ENCODE measurements at regions not wholly inside any gene's neighbourhood (a gene's known extent, or its start where the extent isn't known, plus 50 kb on each side); places are given as distances from the start of the nearest gene placed in this dataset.

DNA sequence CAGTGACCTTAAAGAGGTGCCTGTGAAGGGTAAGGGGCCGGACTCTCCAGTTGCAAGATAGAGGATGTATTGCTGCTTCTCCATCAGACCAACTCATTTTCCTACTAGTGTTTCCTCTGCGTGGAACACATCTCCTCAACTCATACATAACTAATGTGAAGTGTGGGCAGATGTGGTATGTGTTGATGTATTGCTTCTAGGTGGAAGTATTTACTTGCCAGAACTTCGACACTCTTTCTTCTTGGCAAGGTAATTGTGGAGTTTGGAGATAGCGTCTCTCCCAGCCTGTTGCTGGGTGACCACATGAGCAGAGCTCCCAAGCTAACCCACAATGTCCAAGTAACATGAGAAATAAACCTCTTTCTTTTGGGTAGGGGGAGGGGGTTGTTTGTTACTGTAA is 456.9 kb downstream of the DYNC2H1 start:
- BruUV-seq (replicated peaks), result no TSS peak
- Histone ChIP-seq H3K27me3 (ENCODE audit: insufficient read depth, low read depth) (no peaks in the 10 kb centered on the region), H3K4me1 (replicated peaks; ENCODE audit: insufficient read depth) (no peaks in the 10 kb centered on the region), H2AFZ (no peak overlapping the region), H3K79me2 (ENCODE audit: low read depth) (no peaks in the 10 kb centered on the region), H3K36me3 (ENCODE audit: low read depth) (no peaks in the 10 kb centered on the region), H3K9me2 (ENCODE audit: insufficient read depth) (peaks cover 4% of the 10 kb centered on the region; the same call in 1 of the 2 replicates), H4K20me1 (ENCODE audit: insufficient read depth) (no peaks in the 10 kb centered on the region), H3F3A (ENCODE audit: insufficient read depth, low read depth) (no peaks in the 10 kb centered on the region), H3K4me2 (no peak overlapping the region), H3K4me3 (no peak overlapping the region), H3K27ac (no peak overlapping the region), H3K9me3 (ENCODE audit: insufficient read depth, low read depth) (no peaks in the 10 kb centered on the region)
- ChIA-PET CTCF (no interaction called here), POLR2A (ENCODE audit: unreplicated experiment) (no interaction called here)
- intact Hi-C loops (cut with micrococcal nuclease; ENCODE audit: unreplicated experiment), result no loop called here
- no peak for DNase-seq
- no peak for TF ChIP-seq EZH2 (IDR thresholded peaks at IDR 0.05; ENCODE audit: low read depth)
- TF ChIP-seq, protein P1, sequence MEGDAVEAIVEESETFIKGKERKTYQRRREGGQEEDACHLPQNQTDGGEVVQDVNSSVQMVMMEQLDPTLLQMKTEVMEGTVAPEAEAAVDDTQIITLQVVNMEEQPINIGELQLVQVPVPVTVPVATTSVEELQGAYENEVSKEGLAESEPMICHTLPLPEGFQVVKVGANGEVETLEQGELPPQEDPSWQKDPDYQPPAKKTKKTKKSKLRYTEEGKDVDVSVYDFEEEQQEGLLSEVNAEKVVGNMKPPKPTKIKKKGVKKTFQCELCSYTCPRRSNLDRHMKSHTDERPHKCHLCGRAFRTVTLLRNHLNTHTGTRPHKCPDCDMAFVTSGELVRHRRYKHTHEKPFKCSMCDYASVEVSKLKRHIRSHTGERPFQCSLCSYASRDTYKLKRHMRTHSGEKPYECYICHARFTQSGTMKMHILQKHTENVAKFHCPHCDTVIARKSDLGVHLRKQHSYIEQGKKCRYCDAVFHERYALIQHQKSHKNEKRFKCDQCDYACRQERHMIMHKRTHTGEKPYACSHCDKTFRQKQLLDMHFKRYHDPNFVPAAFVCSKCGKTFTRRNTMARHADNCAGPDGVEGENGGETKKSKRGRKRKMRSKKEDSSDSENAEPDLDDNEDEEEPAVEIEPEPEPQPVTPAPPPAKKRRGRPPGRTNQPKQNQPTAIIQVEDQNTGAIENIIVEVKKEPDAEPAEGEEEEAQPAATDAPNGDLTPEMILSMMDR (conservative IDR thresholded peaks at IDR 0.05), result no peak

GRCh38 chr11:103581760-103582159 is 454.7 kb upstream of the DDI1 start:
- Histone ChIP-seq H3K27ac (no peak overlapping the region), H3K9me3 (ENCODE audit: insufficient read depth, low read depth) (no peaks in the 10 kb centered on the region), H3K4me2 (no peak overlapping the region), H2AFZ (no peak overlapping the region), H3K9me2 (ENCODE audit: insufficient read depth) (no peaks in the 10 kb centered on the region), H3K4me1 (replicated peaks; ENCODE audit: insufficient read depth) (no peaks in the 10 kb centered on the region; the same call in 1 of the 2 replicates), H3F3A (ENCODE audit: insufficient read depth, low read depth) (no peaks in the 10 kb centered on the region), H3K4me3 (no peak overlapping the region), H3K36me3 (ENCODE audit: low read depth) (no peaks in the 10 kb centered on the region), H3K79me2 (ENCODE audit: low read depth) (no peaks in the 10 kb centered on the region), H3K27me3 (ENCODE audit: insufficient read depth, low read depth) (no peaks in the 10 kb centered on the region), H4K20me1 (ENCODE audit: insufficient read depth) (no peaks in the 10 kb centered on the region)
- ChIA-PET CTCF (no interaction called here), POLR2A (ENCODE audit: unreplicated experiment) (no interaction called here)
- intact Hi-C loops (cut with micrococcal nuclease; ENCODE audit: unreplicated experiment), result no loop called here
- TF ChIP-seq, protein P1 (conservative IDR thresholded peaks at IDR 0.05), result no peak
- no peak for TF ChIP-seq EZH2 (IDR thresholded peaks at IDR 0.05; ENCODE audit: low read depth)
- no peak for DNase-seq
- no TSS peak for BruUV-seq (replicated peaks)

DNA sequence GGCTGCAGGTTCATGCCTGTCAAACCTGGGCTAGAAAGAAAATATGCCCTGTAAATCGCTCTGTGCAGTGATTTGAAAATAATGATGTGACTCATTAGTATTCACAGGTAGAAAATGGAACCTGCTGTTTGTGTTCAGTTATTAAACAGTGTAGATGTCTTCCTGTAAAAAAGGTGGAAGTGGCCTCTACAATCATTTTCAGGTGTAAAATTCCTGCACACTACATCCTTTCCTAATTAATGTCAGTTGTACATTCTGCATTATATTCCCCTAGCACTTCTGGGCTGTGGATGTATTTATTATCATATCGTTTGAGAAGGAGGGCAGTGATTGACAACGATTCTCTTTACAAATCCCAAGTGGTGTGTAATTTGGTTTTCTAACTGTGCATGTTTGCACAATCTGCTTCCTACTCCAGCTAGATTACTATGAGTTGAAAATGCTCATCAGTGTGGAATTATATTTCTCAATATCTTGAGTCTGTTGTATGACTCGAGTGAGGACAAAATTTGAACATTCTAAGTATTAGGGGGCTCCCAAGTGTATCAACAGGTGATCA is 454.0 kb upstream of the DDI1 start:
- no peak for DNase-seq
- Histone ChIP-seq H3K79me2 (ENCODE audit: low read depth) (no peaks in the 10 kb centered on the region), H4K20me1 (ENCODE audit: insufficient read depth) (no peaks in the 10 kb centered on the region), H3K4me3 (no peak overlapping the region), H3K4me2 (no peak overlapping the region), H3K9me3 (ENCODE audit: insufficient read depth, low read depth) (no peaks in the 10 kb centered on the region), H2AFZ (no peak overlapping the region), H3K36me3 (ENCODE audit: low read depth) (no peaks in the 10 kb centered on the region), H3F3A (ENCODE audit: insufficient read depth, low read depth) (no peaks in the 10 kb centered on the region), H3K27ac (no peak overlapping the region), H3K27me3 (ENCODE audit: insufficient read depth, low read depth) (no peaks in the 10 kb centered on the region), H3K4me1 (replicated peaks; ENCODE audit: insufficient read depth) (no peaks in the 10 kb centered on the region; the same call in 1 of the 2 replicates), H3K9me2 (ENCODE audit: insufficient read depth) (no peaks in the 10 kb centered on the region)
- CTCF ChIA-PET, result no interaction called here
- POLR2A ChIA-PET (ENCODE audit: unreplicated experiment), result no interaction called here
- intact Hi-C loops (cut with micrococcal nuclease; ENCODE audit: unreplicated experiment), result no loop called here
- TF ChIP-seq, protein P1 (conservative IDR thresholded peaks at IDR 0.05), result no peak
- TF ChIP-seq EZH2 (IDR thresholded peaks at IDR 0.05; ENCODE audit: low read depth), result no peak
- no TSS peak for BruUV-seq (replicated peaks)

Measured in PC-9 (cell line).